HS-5 (cell line): ENCODE measurements at regions not wholly inside any gene's neighbourhood (a gene's known extent, or its start where the extent isn't known, plus 50 kb on each side); places are given as distances from the start of the nearest gene placed in this dataset.
A peak's percentile ranks its signal among the peaks of the same experiment; 100 is the strongest.
"Not testable (repeated sequence)": the region's sequence is repeated elsewhere in the genome, so short reads cannot be mapped to it uniquely, and the experiment has no call there.

Experiments
- DNase-seq: peaks from one replicate; pipeline ENCODE4 v3.0.0-alpha.2; 2012; ENCODE audit warnings: low read depth

- DNase-seq, result not testable (repeated sequence)
Measured at GRCh38 chr16:29274055-29275035, 132.2 kb downstream of the NPIPB11 start.

DNA sequence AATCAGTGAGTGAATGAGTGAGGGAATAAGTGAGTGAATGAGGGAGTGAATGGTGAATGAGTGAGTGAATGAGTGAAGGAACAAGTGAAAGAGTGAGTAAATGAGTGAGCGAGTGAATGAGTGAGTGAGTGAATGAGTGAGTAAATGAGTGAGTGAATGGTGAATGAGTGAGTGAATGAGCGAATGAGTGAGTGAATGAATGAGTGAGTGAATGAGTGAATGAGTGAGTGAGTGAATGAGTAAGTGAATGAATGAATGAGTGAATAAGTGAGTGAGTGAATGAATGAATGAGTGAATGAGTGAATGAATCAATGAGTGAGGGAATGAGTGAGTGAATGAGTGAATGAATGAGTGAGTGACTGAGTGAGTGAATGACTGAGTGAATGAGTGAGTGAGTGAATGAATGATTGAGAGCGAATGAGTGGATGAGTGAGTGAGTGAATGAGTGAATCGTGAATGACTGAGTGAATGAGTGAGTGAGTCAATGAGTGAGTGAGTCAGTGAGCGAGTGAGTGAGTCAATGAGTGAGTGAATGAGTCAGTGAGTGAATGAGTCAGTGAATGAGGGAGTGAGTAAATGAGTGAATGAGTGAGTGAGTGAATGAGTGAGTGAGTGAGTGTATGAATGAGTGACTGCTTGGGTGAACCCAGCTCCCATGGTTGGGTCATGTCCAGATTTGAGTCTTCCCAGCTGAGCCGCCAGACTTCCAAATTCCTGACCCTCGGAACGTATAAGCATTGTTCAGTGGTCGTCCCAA, 133.0 kb downstream of the NPIPB11 start:
- DNase-seq, result not testable (repeated sequence)

GRCh38 chr16:29271721-29272675, 134.5 kb downstream of the NPIPB11 start:
- peak; percentile 76 for DNase-seq

GRCh38 chr16:29270923-29271322, 135.6 kb downstream of the NPIPB11 start:
- DNase-seq, result not testable (repeated sequence)

DNA sequence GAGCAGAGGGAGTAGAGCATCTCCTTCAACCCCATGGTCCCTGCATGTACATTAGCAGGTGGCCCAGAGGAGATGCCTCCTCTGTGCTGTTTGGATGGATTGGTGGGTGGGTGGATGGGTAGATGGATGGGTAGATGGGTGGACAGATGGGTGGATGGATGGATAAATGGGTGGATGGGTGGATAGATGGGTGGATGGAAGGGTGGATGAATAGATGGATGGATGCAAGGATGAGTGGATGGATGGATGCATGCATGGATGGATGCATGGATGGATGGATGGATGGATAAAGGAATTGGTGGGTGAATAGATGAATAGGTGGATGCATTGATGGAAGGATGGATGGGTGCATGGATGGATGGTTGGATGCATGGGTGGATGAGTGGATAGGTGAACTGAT, 136.5 kb downstream of the NPIPB11 start:
- DNase-seq, result not testable (repeated sequence)

- peak; percentile 32 for DNase-seq
Measured at GRCh38 chr16:29269192-29269811, 137.2 kb downstream of the NPIPB11 start.

DNA sequence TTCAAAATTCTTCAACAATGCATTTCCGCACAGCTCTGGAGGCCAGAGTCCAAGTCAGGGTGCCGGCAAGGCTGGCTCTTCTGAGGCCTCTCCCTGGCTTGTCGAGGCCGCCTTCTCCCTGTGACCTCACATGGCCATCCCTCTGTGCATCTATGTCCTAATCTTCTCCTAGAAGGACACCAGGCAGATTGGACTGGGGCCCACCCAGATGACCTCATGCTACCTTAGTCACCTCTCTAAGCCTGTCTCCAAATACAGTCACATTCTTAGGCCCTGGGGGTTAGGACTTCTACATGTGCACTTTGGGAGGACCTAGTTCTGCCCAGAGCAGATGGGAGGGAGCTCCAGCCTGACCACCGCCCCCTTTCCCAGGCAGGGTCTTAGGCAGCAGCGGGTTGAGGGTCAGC, 137.7 kb downstream of the NPIPB11 start:
- DNase-seq, result peak; percentile 52

GRCh38 chr16:29268348-29268747, 138.2 kb downstream of the NPIPB11 start:
- not testable (repeated sequence) for DNase-seq

- DNase-seq, result not testable (repeated sequence)
Measured at GRCh38 chr16:29267891-29268290, 138.6 kb downstream of the NPIPB11 start.

DNA sequence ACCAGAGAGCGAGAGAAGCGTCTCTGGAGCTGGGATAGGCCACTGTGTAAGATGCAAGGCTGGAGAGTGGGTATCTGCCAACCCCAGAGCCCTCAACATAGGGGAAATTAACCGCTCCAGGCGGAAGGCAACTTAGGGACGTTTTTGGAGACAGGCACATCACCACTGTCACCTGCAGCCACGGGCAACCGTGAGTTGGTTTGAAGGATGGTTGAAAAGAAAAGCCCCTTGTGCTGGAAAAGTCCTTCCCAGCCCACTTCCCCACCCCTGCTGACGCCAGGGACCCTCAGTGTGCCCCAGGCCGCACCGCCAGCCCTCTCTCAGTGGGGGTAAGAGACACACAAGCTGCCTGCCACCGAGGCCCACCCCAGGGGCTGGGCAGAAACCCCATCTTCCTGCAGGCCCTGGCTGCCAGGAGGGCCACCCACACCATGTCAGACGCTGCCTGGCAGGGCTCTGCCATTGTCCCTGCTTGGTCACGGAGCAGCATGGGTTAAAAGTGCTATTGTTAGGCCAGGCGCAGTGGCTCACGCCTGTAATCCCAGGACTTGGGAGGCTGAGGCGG, 139.4 kb downstream of the NPIPB11 start:
- not testable (repeated sequence) for DNase-seq

- DNase-seq, result peak; percentile 54
Measured at GRCh38 chr16:29266612-29267011, 139.9 kb downstream of the NPIPB11 start.

DNA sequence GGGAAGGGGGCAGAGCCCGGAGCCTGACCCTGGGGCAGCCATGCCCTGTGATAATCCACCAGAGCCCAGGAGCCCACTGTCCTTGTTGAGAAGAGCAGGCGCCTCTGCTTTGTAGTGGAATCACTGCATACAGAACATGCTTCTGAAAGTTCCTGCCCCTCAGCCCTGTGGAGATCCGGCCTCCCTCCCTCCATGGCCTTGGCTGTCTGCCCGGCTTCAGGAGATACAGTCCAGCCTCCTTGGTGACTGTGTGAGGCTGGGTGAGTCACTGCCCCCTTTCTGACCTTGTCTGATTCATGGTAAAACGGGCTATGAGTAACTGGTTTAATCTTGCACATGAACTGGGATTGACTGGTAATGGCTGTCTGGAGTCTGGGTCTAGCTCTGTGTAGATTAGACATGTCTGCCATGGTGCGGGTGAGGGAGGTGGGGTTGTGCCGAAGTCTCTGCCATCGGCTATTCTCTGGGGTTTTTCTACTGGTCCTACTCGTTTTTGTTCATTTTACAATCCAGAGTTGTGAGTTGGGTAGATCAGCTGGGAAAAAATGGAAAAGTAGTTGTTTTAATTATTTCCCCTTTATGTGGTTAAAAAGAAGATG, 141.2 kb downstream of the NPIPB11 start:
- DNase-seq, result peak; percentile 82

DNA sequence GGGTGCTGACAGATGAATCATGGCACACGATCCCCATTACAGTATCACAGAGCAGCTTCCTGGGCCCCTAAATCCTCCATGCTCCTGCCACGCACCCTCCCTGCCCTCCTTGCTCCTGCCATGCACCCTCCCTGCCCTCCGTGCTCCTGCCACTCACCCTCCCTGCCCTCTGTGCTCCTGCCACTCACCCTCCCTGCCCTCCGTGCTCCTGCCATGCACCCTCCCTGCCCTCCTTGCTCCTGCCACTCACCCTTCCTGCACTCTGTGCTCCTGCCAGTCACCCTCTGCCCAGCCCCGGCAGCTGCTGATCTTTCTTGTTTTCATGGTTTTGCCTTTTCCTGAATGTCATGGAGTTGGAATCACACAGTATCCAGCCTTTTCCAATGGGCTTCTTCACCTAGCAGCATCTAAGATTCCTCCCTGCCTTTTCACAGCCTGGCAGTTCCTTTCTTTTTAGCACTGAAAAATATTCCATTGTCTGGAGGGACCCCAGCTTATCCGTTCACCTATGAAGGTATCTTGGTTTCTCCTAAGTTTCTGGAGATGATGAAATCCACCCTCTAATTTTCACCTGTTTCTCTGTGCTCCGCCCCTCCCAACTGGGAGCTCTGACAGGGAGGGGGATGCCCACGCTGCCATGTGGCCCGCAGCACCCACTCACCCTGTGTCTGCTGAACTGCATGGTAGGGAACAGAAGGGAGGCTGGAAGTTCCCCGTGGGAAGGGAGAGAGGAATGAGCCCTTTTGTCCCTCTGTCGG, 142.3 kb downstream of the NPIPB11 start:
- not testable (repeated sequence) for DNase-seq

GRCh38 chr16:29262725-29263124, 143.8 kb downstream of the NPIPB11 start:
- DNase-seq, result not testable (repeated sequence)

GRCh38 chr16:29261427-29262248, 144.9 kb downstream of the NPIPB11 start:
- DNase-seq, result not testable (repeated sequence)

DNA sequence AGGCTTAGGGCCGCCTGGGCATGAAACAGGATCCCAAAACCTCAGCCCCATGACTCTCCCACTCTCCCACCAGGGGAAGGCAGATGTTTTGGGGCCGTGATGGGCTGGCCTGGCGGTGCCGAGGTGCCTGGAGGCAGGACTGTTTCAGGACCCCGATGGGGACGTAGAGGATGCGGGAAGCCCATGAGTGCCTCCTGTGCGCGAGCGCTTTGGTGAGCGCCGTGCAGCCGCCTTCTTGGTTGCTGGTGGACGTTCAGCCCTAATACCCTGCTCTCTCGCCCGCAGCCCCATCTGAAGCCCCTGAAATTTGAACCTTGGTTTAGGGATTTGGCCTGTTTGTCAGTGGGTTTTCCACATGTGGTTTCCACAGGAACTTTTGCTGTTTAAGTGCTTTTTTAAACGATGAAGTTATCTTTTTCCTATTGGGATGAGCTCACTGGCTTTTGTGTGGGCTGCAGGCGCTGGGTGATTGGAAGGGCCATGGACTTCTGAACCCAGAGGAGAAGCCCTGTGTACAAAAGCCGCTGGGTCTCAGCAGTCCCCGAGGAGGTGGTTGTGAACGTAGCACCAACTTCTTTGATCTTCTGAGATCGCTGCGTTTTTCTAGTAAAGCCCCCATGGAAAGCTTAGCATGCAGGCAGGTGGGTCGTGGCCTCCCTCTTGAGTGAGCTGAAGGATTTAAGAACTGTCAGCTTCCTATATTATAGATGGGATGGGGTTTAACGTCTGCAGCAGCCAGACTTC, 145.7 kb downstream of the NPIPB11 start:
- not testable (repeated sequence) for DNase-seq

DNA sequence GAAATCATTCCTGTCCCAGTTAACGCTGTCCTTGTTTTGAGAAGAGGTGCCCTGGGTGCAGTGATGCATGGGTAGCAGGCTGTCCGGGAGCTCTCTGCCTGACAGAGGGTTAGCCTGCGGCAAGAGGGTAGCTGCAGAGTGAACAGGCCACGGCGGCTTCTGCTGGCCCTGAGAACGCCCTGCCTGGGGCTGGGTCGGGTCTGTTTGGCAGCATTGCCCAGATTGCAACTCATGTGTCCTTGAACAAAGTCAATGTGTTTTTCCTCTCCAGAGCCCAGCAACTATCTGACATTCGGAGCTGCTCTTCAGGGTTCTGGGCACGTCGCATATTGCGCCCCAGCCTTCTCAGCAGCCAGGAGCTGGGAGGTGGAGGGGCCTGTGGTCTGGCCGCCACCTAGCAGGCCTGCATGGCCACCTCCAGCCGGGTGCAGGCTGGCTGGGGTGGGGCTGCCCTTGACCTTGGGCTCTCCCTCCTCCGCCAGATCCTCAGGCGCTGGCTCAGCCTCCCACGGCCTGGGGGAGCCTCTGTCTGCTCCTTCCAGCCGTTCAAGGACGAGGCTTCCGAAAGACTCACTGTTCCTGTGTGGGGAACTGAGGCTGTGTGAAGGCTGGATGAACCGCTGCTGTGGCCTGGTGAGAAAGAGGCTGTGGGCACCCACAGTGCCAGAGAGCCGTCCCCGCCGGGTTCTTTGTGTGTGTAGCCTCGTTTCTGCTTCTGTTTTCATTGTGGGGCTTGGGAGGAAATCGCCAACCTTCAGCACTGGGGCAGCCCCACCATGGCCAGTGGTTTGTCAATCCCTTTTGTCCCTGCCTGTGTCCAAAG, 146.7 kb downstream of the NPIPB11 start:
- DNase-seq, result not testable (repeated sequence)
